ENCODE measurements at regions not wholly inside any gene's neighbourhood (a gene's known extent, or its start where the extent isn't known, plus 50 kb on each side); places are given as distances from the start of the nearest gene placed in this dataset.

DNA sequence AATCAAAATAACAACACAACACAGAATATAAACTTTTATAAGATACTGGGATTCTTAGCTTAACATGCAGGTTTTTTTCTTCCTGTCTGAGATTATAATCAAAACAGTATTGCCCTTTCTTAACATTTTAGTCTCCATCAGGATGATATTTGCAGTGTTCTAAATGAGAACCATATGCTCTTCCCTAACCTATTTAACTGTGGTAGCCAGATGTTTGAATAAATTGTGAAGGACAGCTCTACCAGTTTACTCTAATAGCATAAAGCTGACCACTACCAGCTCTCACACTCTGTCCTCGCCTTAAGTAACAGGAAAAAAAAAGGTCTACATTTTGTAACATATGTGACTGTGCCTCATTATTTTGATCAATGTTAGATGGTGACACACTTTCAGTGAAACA lies 618.7 kb upstream of the SGCG start:
- POLR2A ChIA-PET (ENCODE audit: unreplicated experiment) = no interaction called here
- Histone ChIP-seq H3K4me2 (no peak overlapping the region), H3K4me1 (replicated peaks; ENCODE audit: insufficient read depth) (no peaks in the 10 kb centered on the region), H3K36me3 (ENCODE audit: low read depth) (no peaks in the 10 kb centered on the region), H3F3A (ENCODE audit: insufficient read depth, low read depth) (no peaks in the 10 kb centered on the region), H3K4me3 (no peak overlapping the region), H3K27me3 (ENCODE audit: insufficient read depth, low read depth) (no peaks in the 10 kb centered on the region), H4K20me1 (ENCODE audit: insufficient read depth) (no peaks in the 10 kb centered on the region), H3K9me3 (ENCODE audit: insufficient read depth, low read depth) (no peaks in the 10 kb centered on the region), H3K27ac (no peak overlapping the region), H3K79me2 (ENCODE audit: low read depth) (no peaks in the 10 kb centered on the region), H3K9me2 (ENCODE audit: insufficient read depth) (no peaks in the 10 kb centered on the region; the same call in 1 of the 2 replicates), H2AFZ (no peak overlapping the region)
- intact Hi-C loops (cut with micrococcal nuclease; ENCODE audit: unreplicated experiment) = no loop called here
- TF ChIP-seq EZH2 (IDR thresholded peaks at IDR 0.05; ENCODE audit: low read depth) = no peak
- TF ChIP-seq, protein P1, sequence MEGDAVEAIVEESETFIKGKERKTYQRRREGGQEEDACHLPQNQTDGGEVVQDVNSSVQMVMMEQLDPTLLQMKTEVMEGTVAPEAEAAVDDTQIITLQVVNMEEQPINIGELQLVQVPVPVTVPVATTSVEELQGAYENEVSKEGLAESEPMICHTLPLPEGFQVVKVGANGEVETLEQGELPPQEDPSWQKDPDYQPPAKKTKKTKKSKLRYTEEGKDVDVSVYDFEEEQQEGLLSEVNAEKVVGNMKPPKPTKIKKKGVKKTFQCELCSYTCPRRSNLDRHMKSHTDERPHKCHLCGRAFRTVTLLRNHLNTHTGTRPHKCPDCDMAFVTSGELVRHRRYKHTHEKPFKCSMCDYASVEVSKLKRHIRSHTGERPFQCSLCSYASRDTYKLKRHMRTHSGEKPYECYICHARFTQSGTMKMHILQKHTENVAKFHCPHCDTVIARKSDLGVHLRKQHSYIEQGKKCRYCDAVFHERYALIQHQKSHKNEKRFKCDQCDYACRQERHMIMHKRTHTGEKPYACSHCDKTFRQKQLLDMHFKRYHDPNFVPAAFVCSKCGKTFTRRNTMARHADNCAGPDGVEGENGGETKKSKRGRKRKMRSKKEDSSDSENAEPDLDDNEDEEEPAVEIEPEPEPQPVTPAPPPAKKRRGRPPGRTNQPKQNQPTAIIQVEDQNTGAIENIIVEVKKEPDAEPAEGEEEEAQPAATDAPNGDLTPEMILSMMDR (conservative IDR thresholded peaks at IDR 0.05) = no peak
- no TSS peak for BruUV-seq (replicated peaks)
- DNase-seq = no peak
- CTCF ChIA-PET = no interaction called here

DNA sequence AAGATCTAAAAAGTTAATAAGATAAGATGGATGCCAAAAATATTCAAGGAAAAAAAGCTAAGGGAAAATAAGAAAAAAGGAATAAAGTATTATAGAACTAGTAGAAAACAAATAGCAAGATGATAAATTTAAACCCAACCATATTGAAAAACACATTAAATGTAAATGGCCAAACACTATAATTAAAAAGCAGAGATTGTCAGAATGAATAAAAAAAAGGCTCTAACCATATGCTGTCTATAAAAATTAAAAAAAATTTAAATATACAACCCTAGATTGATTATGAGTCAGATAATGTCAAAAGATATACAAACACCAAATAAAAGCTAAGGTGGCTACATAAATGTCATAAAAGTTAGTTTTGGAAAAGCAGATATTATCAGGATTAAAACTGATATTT lies 617.5 kb upstream of the SGCG start:
- Histone ChIP-seq H3K4me2 (no peak overlapping the region), H3F3A (ENCODE audit: insufficient read depth, low read depth) (no peaks in the 10 kb centered on the region), H3K9me2 (ENCODE audit: insufficient read depth) (no peaks in the 10 kb centered on the region; the same call in 1 of the 2 replicates), H3K36me3 (ENCODE audit: low read depth) (no peaks in the 10 kb centered on the region), H3K79me2 (ENCODE audit: low read depth) (no peaks in the 10 kb centered on the region), H2AFZ (no peak overlapping the region), H3K27ac (no peak overlapping the region), H3K4me3 (no peak overlapping the region), H3K4me1 (replicated peaks; ENCODE audit: insufficient read depth) (no peaks in the 10 kb centered on the region), H3K27me3 (ENCODE audit: insufficient read depth, low read depth) (no peaks in the 10 kb centered on the region), H3K9me3 (ENCODE audit: insufficient read depth, low read depth) (no peaks in the 10 kb centered on the region), H4K20me1 (ENCODE audit: insufficient read depth) (no peaks in the 10 kb centered on the region)
- ChIA-PET POLR2A (ENCODE audit: unreplicated experiment) (no interaction called here), CTCF (no interaction called here)
- DNase-seq = no peak
- TF ChIP-seq, protein P1 (conservative IDR thresholded peaks at IDR 0.05) = no peak
- no peak for TF ChIP-seq EZH2 (IDR thresholded peaks at IDR 0.05; ENCODE audit: low read depth)
- intact Hi-C loops (cut with micrococcal nuclease; ENCODE audit: unreplicated experiment) = no loop called here
- no TSS peak for BruUV-seq (replicated peaks)

DNA sequence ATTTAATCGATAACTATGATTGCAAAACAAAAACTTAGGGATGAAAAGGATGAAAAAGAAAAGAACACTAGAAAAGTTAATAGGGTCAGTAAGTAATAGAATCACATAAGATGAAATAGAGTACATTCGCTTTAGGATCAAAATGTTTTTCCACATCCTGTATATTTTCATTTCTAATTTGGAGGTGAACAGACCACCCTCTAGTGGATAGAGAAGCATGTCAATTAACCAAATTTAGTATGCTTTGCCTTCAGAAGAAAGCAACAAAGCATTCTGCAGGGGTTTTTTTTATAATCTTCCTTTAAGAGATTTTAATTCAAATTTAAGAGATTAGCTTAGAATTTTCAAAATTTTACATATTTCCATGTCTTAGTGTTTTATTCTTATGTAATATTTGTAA lies 611.0 kb upstream of the SGCG start:
- POLR2A ChIA-PET (ENCODE audit: unreplicated experiment) = no interaction called here
- Histone ChIP-seq H3K4me3 (no peak overlapping the region), H3K9me2 (ENCODE audit: insufficient read depth) (no peaks in the 10 kb centered on the region), H3K4me2 (no peak overlapping the region), H3K27me3 (ENCODE audit: insufficient read depth, low read depth) (no peaks in the 10 kb centered on the region), H3K9me3 (ENCODE audit: insufficient read depth, low read depth) (no peaks in the 10 kb centered on the region), H4K20me1 (ENCODE audit: insufficient read depth) (no peaks in the 10 kb centered on the region), H3K27ac (no peak overlapping the region), H2AFZ (no peak overlapping the region), H3K36me3 (ENCODE audit: low read depth) (no peaks in the 10 kb centered on the region), H3K4me1 (replicated peaks; ENCODE audit: insufficient read depth) (no peaks in the 10 kb centered on the region), H3F3A (ENCODE audit: insufficient read depth, low read depth) (no peaks in the 10 kb centered on the region), H3K79me2 (ENCODE audit: low read depth) (no peaks in the 10 kb centered on the region)
- TF ChIP-seq, protein P1 (conservative IDR thresholded peaks at IDR 0.05) = no peak
- no peak for TF ChIP-seq EZH2 (IDR thresholded peaks at IDR 0.05; ENCODE audit: low read depth)
- CTCF ChIA-PET = no interaction called here
- intact Hi-C loops (cut with micrococcal nuclease; ENCODE audit: unreplicated experiment) = no loop called here
- DNase-seq = no peak
- BruUV-seq (replicated peaks) = no TSS peak
